ENCODE measurements at regions not wholly inside any gene's neighbourhood (a gene's known extent, or its start where the extent isn't known, plus 50 kb on each side); places are given as distances from the start of the nearest gene placed in this dataset.

DNA sequence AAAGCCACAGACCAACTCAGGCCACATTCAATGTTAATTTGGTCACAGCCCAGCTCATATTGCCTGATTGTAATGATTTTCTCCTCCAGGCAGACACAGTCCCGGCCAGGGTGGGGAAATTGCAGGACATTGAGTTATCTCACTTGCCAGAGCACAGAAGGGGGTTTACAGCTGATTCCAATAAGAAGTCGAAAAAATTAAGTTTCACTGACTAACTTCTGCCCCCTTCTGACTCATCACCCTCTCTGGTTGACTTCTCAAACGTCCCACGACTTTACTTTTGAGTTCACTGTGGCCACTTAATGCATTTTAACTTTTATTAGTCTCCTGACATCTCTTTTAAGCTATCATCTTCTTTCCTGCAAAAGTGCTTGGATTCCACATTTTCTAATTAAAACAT is 321.4 kb upstream of the WWC1 start:
- DNase-seq (ENCODE audit: low read depth): no peak

DNA sequence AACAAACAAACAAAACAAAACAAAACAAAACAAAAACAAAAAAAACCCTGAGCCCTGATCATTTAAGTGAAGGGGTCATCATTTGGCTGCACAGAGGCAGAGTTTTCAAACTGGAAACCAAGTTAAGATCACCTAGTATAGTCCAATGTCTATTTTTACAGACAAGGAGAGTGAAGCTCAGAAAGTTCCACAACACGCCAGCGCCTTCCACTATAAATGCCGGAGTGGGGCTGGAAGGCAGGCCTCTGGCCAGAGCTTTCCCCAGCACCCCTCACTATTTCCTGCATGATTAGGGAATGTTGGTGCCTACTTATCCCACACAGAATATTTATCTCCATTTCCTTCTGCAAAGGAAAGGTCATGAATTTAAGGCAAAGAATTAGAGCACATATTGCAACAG is 319.7 kb upstream of the WWC1 start:
- no peak for DNase-seq (ENCODE audit: low read depth)

DNA sequence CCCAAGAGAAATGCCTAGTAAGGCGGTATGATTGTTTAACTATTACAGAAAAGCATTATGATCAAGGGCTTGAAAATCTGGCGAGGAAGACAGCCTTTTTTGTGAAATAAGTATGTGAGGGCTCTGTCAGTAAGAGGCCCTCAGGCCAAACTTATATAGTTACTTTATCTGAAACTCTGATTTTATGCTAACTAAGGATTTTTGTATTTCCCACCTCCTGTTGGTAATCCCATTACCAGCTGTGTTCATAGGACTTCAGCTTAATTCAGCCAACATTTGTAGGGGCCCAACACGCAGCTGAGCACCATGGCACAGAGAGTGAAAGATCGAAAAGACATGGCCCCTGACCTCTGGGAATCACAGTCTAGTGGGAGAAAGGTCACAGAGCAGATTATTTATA is 318.3 kb upstream of the WWC1 start:
- no peak for DNase-seq (ENCODE audit: low read depth)

DNA sequence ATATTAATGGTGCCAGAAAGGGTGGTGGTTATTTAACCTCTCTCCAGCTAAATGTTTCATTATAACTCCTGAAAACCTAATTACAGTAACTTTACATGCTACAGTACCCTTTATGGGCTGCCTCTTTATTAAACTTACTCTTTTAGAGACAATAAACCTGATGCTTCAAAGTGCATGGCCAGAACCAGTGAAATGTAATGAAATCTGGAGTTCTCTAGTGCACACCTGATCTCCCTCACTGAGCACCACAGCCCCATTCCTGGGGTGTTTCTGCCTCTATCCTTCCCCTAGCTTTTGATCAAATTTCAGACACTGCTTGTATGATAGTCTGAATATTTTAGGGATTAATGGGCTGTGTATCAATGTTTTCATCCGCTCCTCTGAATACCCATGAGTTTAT is 306.5 kb upstream of the WWC1 start:
- DNase-seq (ENCODE audit: low read depth): no peak

DNA sequence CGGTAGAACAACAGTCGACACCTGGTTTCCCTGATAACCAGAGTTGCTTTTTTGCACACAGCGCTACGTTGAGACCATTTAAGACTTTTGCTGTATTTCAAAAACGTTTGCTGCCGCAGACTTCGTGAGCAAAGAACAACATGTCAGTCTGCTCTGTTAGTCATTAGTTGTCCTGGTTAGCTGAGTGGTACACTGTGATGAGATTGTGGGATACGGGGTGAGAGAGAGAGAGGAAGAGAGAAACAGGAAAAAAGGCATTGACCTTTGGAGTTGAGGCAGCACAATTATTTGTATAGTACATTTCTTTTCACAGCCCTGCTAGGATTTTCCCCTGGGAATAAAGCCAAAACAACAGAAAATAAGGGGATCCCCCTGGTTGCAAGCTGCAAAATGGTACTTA is 306.1 kb upstream of the WWC1 start:
- no peak for DNase-seq (ENCODE audit: low read depth)

DNA sequence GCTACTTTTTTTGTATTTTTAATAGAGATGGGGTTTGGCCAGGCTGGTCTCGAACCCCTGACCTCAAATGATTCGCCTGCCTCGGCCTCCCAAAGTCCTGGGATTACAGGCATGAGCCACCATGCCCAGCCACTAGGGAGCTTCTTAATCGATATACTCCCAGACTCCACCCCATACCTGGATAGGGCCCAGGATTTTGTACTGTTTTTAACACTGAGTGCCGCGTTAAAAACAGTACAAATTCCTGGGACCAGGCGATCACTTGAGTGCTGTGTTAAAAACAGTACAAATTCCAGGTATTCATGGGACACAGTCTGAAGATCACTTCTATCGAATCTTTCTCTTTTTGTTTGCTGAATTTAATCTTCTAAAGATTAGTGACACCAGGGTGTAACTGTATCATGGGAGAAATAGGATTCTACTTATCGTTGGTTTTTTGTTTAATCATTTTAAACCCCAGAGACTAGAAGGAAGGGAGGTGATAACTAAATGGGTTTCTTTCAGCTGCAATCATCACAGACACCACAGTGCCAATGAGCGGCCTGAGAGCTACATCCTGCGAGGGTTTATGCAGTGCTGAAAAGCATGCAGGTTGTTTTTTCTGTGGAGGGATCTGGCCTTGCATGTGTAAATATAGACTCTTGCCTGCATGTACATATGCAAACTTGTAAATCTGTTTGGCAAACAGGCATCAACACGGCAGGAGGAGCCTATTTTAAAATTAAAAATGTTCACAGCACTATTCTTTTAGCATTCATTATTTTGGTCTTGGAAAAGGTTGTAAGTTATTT is 303.8 kb upstream of the WWC1 start:
- no peak for DNase-seq (ENCODE audit: low read depth)

DNA sequence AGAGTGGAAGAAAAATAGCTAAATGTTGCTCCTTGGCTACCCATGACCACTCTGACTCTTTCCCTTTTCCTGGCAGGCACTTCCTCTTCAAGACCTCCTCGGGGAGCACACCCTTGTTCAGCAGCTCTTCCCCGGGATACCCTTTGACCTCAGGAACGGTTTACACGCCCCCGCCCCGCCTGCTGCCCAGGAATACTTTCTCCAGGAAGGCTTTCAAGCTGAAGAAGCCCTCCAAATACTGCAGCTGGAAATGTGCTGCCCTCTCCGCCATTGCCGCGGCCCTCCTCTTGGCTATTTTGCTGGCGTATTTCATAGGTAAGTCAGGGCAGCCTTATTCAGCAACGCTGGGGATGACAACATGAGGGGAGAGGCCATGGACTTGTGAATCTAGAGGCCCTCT is 298.6 kb upstream of the WWC1 start:
- DNase-seq (ENCODE audit: low read depth): no peak

DNA sequence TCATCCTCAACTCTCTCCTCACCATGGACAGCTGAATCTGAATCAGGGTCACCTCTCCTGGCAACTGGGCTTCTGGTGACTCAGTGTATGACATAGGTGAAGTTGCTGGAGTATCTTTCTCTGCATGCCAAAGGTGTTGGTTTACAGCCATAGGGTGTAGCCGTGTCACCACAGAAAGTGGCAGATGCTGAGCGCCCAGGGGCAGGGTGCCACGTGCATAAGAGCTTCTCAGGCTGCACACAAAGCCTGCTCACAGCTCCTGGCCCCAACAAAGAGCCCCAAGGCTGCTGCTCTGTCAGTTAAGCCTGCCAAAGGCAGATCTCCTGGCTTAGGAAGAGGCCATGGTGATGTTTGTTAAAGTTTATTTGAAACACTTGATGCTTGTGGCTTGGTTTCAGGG is 297.7 kb upstream of the WWC1 start:
- no peak for DNase-seq (ENCODE audit: low read depth)

DNA sequence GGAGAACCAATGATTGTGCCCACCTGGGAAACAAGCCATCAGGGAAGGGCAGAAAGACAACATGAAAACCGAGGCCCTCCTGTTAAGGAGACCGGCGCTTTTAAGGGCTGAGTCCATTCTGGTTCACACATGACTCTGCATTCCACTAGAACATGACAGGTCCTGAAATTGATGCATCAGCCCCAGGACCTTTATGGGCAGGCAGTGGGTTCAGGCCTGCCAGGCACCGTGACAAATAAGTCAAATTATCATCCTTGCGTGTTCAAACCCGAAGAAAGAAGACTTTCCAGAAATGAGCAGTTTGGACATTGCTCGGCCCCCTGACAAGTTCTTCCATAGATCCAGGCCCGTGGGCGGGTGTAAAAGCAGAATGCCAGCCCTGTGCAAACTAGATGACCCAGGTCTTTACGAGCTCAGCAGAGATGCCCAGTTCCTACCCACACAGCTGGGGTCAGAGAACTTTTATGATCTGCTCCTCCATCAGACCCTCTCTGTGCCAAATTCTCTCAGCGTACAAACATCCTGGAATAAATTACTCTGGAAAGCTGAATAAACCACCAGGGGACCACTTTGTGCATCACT is 295.5 kb upstream of the WWC1 start:
- DNase-seq (ENCODE audit: low read depth): no peak

DNA sequence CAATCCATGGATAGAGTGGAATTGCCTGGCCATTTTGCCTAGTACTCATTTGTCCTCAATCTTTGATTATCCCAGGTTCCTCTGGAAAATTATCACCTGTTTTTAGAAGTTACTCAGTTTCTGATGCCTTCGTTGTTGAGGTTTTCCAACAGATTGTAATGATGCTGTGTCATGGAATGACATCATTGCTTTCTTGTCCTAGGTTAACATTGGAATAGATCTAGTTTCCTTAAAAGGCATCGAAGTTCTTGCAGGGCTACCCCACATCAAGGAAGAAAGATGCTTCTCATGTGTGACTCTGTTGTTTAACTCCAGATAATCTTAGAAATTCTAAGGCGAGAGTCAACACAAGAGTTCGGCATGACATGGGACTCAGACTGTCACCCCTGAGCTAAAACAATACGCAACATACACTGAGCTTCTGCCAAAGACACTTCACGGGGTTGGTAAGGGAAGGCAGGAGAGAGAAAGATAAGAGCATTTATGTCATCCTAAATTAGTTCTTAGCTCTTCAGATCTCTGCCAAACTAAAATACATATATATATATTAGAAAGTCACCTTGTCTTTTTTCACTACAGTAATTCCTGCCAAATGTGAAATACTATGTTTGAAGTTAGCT is 293.2 kb upstream of the WWC1 start:
- no peak for DNase-seq (ENCODE audit: low read depth)

DNA sequence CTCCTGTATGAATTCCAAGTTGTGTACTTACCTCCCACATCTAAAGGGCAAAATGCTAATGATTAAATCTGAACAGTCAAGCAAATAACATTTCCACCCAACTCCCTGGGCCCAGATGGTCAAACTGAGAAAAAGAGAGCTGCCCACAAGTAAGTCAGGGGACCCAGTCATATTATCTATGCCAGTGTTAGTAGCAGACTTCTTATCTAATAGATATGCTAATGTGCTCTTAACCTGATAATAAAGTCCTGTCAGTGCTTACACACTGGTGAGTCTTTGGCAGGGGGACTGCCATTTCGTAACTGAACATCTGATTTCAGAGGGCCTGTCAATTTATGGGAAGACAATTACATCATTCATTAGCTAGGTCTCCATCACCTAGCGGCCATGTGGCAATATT is 292.3 kb upstream of the WWC1 start:
- no peak for DNase-seq (ENCODE audit: low read depth)

DNA sequence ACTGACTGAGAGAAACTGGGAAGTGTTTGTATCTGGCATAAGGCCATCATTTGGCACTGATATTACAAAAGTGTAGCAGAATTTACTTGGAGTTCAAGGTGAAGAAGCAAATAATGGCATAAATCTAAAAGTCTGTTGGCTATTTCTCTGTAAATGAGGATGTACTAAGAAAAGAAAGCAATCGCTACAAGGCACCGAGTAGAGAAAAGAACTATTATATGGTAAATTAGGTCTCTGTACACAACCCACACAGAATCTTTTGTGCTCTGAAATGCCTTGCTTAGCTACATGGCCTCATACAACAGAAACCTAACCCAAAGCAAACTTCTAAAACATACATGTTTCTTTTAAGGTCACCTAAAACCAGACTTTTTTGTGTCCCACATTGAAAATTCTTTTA is 290.1 kb upstream of the WWC1 start:
- no peak for DNase-seq (ENCODE audit: low read depth)

DNA sequence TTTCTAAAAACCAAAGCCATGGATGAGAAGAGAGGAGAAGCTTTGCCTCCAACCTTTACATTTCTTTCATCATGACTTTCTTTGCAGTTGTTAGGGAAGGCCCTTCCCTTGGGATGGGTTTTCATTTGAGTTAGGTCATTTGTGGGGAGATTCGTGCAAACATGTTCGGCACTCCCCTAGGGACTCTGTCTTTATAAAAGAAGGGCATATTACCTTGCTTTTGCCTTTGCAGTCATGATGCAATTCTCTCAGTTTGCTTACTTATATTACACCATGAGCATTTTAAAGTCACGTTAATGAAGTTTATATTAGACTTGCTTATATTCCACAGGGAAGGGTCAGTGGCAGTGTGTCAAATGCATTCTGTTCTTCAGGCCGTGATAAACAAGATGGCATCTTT is 289.3 kb upstream of the WWC1 start:
- no peak for DNase-seq (ENCODE audit: low read depth)

DNA sequence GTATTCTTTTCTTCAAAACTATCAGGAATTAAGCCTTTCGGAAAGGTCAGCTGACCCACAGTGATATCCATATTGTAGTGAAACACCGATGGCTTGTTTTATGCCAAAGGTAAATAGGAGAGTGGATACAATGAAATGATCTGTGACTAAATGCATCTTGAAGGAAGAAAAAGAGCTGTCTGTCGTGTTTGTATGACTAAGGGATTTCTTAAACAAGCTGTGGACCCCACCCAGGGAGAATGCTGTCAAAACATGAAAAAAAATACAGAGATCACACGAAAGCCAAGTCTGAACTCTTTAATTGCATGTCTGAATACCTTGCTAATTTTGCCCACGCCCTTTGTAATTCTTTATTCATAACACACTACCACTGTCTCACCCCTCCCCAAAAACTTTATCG is 286.4 kb upstream of the WWC1 start:
- DNase-seq (ENCODE audit: low read depth): no peak

DNA sequence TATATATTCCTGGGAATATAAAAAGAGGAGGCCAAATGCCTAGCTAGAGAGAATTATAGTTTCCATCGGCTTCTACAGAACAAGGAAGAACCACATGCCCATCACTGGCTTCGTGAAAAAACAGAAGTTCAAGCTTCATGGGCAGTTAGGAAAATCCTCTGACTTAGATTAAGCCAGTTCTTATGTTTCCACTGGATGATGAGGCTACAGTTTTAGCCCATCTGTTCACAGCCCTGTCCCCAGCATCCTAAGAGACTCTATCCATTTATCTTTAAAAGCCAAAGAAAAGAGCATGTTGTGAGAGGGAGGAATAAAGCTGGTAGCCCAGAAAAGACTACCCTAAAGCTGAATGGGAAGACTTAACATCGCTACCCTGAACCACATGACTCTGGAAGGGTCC is 285.5 kb upstream of the WWC1 start:
- DNase-seq (ENCODE audit: low read depth): no peak

DNA sequence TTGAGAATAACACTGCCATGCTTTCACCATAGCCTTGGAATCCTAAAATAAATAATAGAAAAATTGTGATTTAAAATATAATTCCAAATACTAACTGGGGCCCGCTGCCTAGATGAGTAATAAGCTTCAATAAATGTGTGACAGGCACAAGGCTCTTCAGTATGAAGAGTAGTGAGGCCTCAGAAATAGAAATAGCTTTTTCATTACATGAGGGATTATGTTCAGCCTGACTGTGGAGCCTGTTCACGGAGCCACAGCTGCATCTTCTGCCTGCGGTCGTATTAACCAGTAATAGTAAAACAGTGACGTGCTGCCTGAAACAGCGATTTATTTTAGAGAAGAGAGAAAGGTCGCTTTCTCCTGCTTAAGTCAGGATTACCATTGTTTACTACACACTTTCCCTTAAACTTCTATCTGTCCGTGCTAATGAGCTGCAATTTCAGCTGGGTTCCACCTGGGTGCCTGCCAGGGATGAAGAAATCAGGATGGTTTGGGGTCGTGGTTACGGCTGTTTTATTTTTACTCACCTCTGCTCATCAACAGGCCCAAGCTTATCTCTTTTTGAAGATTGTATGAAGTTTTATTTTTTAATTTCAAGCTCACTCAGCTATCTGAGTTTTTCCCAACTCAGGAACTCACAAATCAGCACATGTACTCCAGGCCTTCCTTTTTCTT is 284.9 kb upstream of the WWC1 start:
- no peak for DNase-seq (ENCODE audit: low read depth)

DNA sequence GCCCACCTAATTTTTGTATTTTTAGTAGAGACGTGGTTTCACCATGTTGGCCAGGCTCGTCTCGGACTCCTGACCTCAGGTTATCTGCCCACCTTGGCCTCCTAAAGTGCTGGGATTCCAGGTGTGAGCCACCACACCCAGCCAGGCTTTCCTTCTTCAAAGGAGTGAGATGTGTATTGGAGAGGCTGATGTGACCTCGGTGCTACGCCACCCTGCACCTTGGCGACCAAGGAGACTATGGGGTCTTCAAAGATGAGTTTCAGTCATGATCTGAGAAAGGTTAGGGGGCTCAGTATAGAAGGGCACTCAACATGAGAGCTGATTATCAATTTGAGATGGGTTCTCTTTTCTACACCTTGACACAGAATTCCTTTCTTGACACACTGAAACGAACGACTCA is 284.2 kb upstream of the WWC1 start:
- no peak for DNase-seq (ENCODE audit: low read depth)

DNA sequence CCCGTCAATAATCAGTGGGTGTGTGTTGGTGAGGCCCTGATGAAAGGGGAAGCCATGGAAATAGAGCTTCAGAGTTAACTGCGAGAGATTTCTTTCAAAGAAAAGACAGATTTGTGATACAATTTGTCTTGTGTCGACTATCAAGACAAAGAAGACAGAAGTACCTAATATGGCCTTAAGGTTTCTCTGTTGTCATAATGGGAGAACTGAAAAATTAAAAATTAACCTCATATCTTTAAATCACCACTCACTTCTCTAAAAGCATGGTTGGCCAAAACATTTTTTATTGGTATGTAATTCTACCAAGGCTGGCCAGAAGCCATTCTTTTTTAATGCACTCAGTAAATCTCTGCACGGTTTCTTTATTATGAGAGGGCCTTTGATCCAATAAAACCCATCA is 282.9 kb upstream of the WWC1 start:
- DNase-seq (ENCODE audit: low read depth): no peak

DNA sequence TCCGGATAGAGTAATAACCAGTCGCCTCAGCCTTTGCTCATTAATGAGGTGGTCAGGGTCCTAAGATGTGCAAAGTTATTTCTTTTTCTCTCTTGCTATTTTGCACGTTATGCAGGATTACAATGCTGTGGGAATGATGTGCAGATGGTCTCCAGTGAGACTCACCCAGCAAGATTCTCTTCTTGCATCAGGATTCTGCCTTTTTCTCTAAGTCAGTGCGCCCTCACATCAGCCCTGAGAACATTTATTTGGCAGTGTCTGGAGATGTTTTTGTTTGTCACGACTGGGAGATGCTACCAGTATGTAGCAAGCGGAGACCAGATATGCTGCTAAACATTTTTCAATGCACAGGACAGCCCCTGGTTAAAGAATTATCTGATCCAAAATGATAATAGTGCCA is 280.3 kb upstream of the WWC1 start:
- DNase-seq (ENCODE audit: low read depth): peak; percentile 51

DNA sequence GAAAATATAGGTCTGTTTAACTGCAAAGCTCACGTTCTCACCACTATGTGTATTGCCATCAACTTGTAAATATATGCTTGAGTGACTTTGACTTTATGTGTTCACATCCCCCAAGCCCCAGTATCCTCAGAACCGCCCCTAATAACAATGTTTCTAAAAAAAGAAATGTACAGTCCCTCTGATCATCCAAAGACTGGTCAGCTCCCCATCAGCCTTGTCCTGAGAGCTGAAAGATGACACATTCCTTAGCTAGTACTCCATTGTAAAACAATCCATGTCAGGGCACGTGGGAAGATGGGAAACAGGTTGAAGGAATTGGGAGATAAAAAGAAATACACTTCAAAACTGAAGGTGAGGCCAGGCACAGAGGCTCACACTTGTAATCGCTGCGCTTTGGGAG is 279.4 kb upstream of the WWC1 start:
- no peak for DNase-seq (ENCODE audit: low read depth)

DNA sequence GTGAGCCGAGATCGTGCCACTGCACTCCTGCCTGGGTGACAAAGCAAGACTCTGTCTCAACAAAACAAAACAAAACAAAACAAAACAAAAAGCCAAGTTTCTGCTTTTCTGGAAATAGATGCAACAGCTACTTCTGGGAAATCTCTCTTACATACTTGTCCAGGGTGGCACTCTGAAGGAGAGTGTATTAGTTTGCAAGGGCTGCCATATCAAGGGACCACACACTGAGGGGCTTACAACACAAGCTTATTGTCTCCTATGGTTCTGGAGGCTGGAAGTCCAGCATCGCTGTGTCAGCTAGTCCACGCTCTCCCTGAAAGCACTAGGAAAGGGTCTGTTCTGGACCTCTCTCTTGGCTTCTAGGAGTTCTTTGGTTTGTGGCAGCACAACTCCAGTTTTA is 277.9 kb upstream of the WWC1 start:
- no peak for DNase-seq (ENCODE audit: low read depth)

DNA sequence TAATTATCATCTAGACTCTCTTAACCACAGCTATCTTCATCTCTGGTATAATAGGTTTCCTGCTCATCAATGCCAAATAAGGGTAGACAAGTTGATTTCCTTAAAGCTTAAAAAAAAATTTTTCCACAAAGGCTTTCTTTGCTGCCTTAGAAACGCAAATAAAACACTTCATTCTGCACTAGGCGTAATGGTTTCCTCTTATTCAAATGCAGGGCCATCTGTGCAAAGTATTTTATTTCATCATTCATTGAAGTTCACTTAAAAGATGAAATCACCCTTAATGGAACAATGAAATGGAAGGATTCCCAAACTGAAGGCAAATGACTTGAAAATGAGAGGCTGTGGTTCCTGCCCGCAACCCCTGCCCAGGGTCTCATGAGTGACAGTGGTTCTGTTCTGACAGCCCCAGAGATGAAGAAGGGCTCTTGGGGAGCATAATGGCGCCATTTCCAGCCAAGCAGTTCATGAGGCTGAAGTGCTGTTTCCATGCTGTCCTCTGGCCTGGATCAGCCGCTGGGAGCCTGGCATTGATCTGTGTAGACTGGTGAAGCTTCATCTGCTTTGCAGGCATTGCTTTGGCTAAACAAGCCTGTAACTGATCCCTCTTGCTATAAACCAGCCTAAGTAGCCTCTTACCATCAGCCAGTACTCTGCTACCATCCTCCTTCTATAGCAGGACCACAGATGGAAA is 276.9 kb upstream of the WWC1 start:
- DNase-seq (ENCODE audit: low read depth): no peak

DNA sequence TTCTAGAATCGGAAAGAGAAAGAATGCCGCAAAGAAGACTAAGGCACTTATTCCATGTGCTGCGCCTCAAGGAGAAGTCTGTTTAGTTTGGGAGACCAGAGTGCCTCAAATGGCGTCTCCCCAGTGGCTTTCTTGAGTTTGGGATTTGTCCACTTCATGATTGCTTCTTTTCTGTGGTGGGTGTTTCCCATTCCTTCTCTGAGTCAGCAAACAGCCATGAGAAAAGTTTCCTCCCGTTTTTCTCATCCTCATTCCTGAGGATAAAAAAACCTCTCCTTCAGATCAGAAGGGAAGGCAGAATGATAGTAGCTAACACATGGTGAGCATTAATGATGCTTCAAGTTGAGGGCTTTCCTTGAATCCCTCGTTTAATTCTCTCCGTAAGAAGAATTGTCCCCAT is 275.9 kb upstream of the WWC1 start:
- DNase-seq (ENCODE audit: low read depth): peak; percentile 78
